ENCODE measurements at regions not wholly inside any gene's neighbourhood (a gene's known extent, or its start where the extent isn't known, plus 50 kb on each side); places are given as distances from the start of the nearest gene placed in this dataset.

DNA sequence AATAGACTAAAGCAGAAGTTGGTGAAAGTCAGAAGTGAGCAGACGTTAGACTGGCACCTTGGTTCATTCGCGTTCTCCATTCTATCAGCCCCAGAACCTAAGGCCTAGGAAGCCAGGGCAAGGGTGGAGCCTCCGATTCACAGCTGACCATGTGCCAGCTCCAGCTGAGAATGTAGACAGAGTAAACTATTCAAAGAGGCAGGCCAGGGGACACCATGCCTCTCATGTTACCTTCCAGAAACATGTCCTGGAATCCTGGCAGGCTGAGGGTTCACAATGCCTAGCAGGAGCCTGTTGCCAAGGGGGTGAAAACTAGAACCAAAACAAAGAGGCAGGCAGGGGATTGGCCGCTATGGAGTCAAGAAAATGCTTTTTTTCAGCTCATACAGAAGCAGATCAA, 224.4 kb upstream of the POU2AF2 start:
- Histone ChIP-seq H3K4me1 (no peaks in the 10 kb centered on the region), H3K36me3 (no peaks in the 10 kb centered on the region), H3K4me3 (no peak overlapping the region), H3K27ac (no peak overlapping the region), H3K9me3 (no peaks in the 10 kb centered on the region), H3K27me3 (no peaks in the 10 kb centered on the region)
- TF ChIP-seq, protein P1, sequence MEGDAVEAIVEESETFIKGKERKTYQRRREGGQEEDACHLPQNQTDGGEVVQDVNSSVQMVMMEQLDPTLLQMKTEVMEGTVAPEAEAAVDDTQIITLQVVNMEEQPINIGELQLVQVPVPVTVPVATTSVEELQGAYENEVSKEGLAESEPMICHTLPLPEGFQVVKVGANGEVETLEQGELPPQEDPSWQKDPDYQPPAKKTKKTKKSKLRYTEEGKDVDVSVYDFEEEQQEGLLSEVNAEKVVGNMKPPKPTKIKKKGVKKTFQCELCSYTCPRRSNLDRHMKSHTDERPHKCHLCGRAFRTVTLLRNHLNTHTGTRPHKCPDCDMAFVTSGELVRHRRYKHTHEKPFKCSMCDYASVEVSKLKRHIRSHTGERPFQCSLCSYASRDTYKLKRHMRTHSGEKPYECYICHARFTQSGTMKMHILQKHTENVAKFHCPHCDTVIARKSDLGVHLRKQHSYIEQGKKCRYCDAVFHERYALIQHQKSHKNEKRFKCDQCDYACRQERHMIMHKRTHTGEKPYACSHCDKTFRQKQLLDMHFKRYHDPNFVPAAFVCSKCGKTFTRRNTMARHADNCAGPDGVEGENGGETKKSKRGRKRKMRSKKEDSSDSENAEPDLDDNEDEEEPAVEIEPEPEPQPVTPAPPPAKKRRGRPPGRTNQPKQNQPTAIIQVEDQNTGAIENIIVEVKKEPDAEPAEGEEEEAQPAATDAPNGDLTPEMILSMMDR (IDR thresholded peaks at IDR 0.05): no peak
- DNase-seq (ENCODE audit: low spot score): no peak

GRCh38 chr11:111019871-111020670, 225.5 kb upstream of the POU2AF2 start:
- no peak for DNase-seq (ENCODE audit: low spot score)
- no peaks in the 10 kb centered on the region for H3K27me3 ChIP-seq
- H3K9me3 ChIP-seq: no peaks in the 10 kb centered on the region
- H3K36me3 ChIP-seq: no peaks in the 10 kb centered on the region
- TF ChIP-seq, protein P1 (IDR thresholded peaks at IDR 0.05): no peak
- no peak overlapping the region for H3K27ac ChIP-seq
- no peaks in the 10 kb centered on the region for H3K4me1 ChIP-seq
- H3K4me3 ChIP-seq: no peak overlapping the region

DNA sequence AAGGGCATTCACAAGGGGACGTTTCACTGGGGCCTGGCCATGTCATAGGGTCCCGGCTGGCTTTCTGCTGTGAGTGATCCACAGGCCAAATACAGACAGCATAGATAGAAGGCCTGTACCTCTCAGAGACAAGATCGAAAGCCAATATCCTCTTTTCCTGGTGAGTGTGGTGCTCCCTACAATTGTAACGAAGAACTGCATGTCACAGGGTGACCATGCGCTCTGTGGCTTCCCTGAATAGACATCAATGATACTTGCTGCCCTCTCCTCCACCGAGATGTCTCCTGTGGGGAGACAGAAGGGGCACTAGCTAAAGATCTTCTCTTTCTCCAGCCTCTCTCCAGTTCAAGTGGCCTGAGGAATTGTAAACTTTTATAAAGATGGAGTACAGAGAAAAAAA, 226.1 kb upstream of the POU2AF2 start:
- no peak for DNase-seq (ENCODE audit: low spot score)
- Histone ChIP-seq H3K9me3 (no peaks in the 10 kb centered on the region), H3K27ac (peak overlapping the region in 1 of 2 donors; percentile 52), H3K36me3 (no peaks in the 10 kb centered on the region), H3K27me3 (no peaks in the 10 kb centered on the region), H3K4me1 (no peaks in the 10 kb centered on the region), H3K4me3 (no peak overlapping the region)
- TF ChIP-seq, protein P1 (IDR thresholded peaks at IDR 0.05): no peak

DNA sequence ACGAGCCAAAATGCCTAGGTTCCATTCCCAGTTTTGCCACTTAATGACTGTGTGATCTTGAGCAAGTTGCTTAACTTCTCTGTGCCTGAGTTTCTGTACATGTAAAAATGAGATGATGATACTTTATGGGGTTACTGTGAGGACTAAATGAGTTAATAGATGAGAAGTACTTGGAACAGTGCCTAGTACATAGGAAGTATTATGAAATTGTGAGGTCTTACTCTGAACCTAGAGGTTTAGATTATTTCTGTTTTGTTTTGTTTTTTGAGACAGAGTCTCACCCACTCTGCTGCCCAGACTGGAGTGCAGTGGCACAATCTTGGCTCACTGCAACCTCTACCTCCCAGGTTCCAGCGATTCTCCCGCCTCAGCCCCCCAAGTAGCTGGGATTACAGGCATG, 227.0 kb upstream of the POU2AF2 start:
- TF ChIP-seq, protein P1 (IDR thresholded peaks at IDR 0.05): no peak
- DNase-seq (ENCODE audit: low spot score): no peak
- Histone ChIP-seq H3K27me3 (no peaks in the 10 kb centered on the region), H3K27ac (no peak overlapping the region), H3K9me3 (no peaks in the 10 kb centered on the region), H3K4me3 (no peak overlapping the region), H3K4me1 (no peaks in the 10 kb centered on the region), H3K36me3 (no peaks in the 10 kb centered on the region)

- Histone ChIP-seq H3K4me1 (no peaks in the 10 kb centered on the region), H3K9me3 (no peaks in the 10 kb centered on the region), H3K4me3 (no peak overlapping the region), H3K27ac (no peak overlapping the region), H3K36me3 (no peaks in the 10 kb centered on the region), H3K27me3 (no peaks in the 10 kb centered on the region)
- DNase-seq (ENCODE audit: low spot score): no peak
- TF ChIP-seq, protein P1 (IDR thresholded peaks at IDR 0.05): no peak
These were observed 233.0 kb upstream of the POU2AF2 start for GRCh38 chr11:111012491-111012890.

GRCh38 chr11:111011275-111011594, 234.3 kb upstream of the POU2AF2 start:
- no peaks in the 10 kb centered on the region for H3K27me3 ChIP-seq
- no peak overlapping the region for H3K27ac ChIP-seq
- TF ChIP-seq, protein P1 (IDR thresholded peaks at IDR 0.05): no peak
- no peaks in the 10 kb centered on the region for H3K4me1 ChIP-seq
- H3K4me3 ChIP-seq: no peak overlapping the region
- H3K36me3 ChIP-seq: no peaks in the 10 kb centered on the region
- no peak for DNase-seq (ENCODE audit: low spot score)
- H3K9me3 ChIP-seq: no peaks in the 10 kb centered on the region

Data from right atrium auricular region (tissue), 2 donors.